Astrocyte (in vitro differentiated cells and primary cell): ENCODE measurements at regions not wholly inside any gene's neighbourhood (a gene's known extent, or its start where the extent isn't known, plus 50 kb on each side); places are given as distances from the start of the nearest gene placed in this dataset.
A peak's percentile ranks its signal among the peaks of the same experiment; 100 is the strongest.

ENCODE experiments used
- DNase-seq: peaks from one replicate; pipeline ENCODE4 v3.0.0-alpha.2; 2010; ENCODE audit warnings: low read depth
- FAIRE-seq: peaks from 2 replicates; lab custom pipeline; 2011; peaks lifted over from hg19 to GRCh38; lab: Jason Lieb, UNC
- H2AFZ ChIP-seq: 2 replicates; pipeline ENCODE4 v1.6.0; 2012; ENCODE audit warnings: low read depth, low read length, inconsistent platforms
- H3K27ac ChIP-seq: 2 replicates; pipeline ENCODE4 v1.5.1; 2011; ENCODE audit warnings: low read depth, low read length, inconsistent platforms
- H3K27me3 ChIP-seq: 2 replicates; pipeline ENCODE4 v1.6.0; 2011; ENCODE audit warnings: low read length, inconsistent platforms; ENCODE audit not compliant: insufficient read depth
- H3K36me3 ChIP-seq: 2 replicates; pipeline ENCODE4 v1.5.1; 2011; ENCODE audit warnings: low read length, inconsistent platforms; ENCODE audit not compliant: insufficient read depth
- H3K4me1 ChIP-seq: 2 replicates; pipeline ENCODE4 v1.5.1; 2011; ENCODE audit warnings: low read length, inconsistent platforms; ENCODE audit not compliant: insufficient read depth
- H3K4me2 ChIP-seq: 2 replicates; pipeline ENCODE4 v1.6.0; 2012; ENCODE audit warnings: low read length, inconsistent platforms
- H3K4me3 ChIP-seq: 2 replicates; pipeline ENCODE4 v1.5.1; 2011; ENCODE audit warnings: low read depth, mild to moderate bottlenecking, low read length, inconsistent platforms; ENCODE audit not compliant: insufficient read depth
- H3K79me2 ChIP-seq: 2 replicates; pipeline ENCODE4 v1.6.0; 2012; ENCODE audit warnings: mild to moderate bottlenecking, low read length, inconsistent platforms; ENCODE audit not compliant: insufficient read depth
- H3K9ac ChIP-seq: 2 replicates; pipeline ENCODE4 v1.6.0; 2012; ENCODE audit warnings: mild to moderate bottlenecking, low read length, inconsistent platforms
- H3K9me3 ChIP-seq: 2 replicates; pipeline ENCODE4 v1.5.1; 2012; ENCODE audit warnings: low read depth, mild to moderate bottlenecking, low read length, inconsistent platforms; ENCODE audit not compliant: insufficient read depth
- H4K20me1 ChIP-seq: 2 replicates; pipeline ENCODE4 v1.6.0; 2012; ENCODE audit warnings: low read length, inconsistent platforms; ENCODE audit not compliant: insufficient read depth
- H3K27ac Mint-ChIP-seq: one replicate; pipeline ENCODE4 v1.8.0; 2021; ENCODE audit warnings: mild to moderate bottlenecking, mixed read lengths; ENCODE audit not compliant: unreplicated experiment
- H3K27me3 Mint-ChIP-seq: one replicate; pipeline ENCODE4 v1.8.0; 2021; ENCODE audit warnings: low read depth, mixed read lengths; ENCODE audit not compliant: unreplicated experiment
- H3K36me3 Mint-ChIP-seq: one replicate; pipeline ENCODE4 v1.8.0; 2021; ENCODE audit warnings: low read depth, mixed read lengths; ENCODE audit not compliant: unreplicated experiment
- H3K4me1 Mint-ChIP-seq: one replicate; pipeline ENCODE4 v1.8.0; 2021; ENCODE audit warnings: low read depth, mixed read lengths; ENCODE audit not compliant: unreplicated experiment
- H3K4me3 Mint-ChIP-seq: one replicate; pipeline ENCODE4 v1.8.0; 2021; ENCODE audit warnings: mild to moderate bottlenecking, moderate library complexity, mixed read lengths; ENCODE audit not compliant: unreplicated experiment
- H3K9me3 Mint-ChIP-seq: one replicate; pipeline ENCODE4 v1.8.0; 2021; ENCODE audit warnings: mild to moderate bottlenecking, mixed read lengths; ENCODE audit not compliant: unreplicated experiment
- CTCF ChIP-seq: IDR thresholded peaks from 2 replicates; pipeline ENCODE4 v1.5.1; 2011; ENCODE audit warnings: low read depth, mild to moderate bottlenecking, inconsistent platforms, low read length, moderate library complexity; ENCODE audit not compliant: insufficient read depth
- EZH2 ChIP-seq: IDR thresholded peaks from 2 replicates; pipeline ENCODE4 v1.6.1; 2012; ENCODE audit warnings: mild to moderate bottlenecking, low read length, inconsistent platforms; ENCODE audit not compliant: insufficient read depth

GRCh38 chr11:112448806-112449205, 188.1 kb upstream of the PLET1 start:
- Histone ChIP-seq H3K9ac (no peak overlapping the region), H3K27ac (no peak overlapping the region), H3K27me3 (no peaks in the 10 kb centered on the region), H3K9me3 (no peaks in the 10 kb centered on the region), H3K4me1 (no peaks in the 10 kb centered on the region), H3K79me2 (no peaks in the 10 kb centered on the region), H3K4me2 (no peak overlapping the region), H4K20me1 (no peaks in the 10 kb centered on the region), H3K36me3 (no peaks in the 10 kb centered on the region), H2AFZ (no peak overlapping the region), H3K4me3 (no peak overlapping the region)
- DNase-seq, result no peak
- Mint-ChIP-seq H3K4me1 (no peaks in the 10 kb centered on the region), H3K36me3 (peaks cover 2% of the 10 kb centered on the region), H3K27me3 (peaks cover 9% of the 10 kb centered on the region), H3K9me3 (no peaks in the 10 kb centered on the region), H3K27ac (no peak overlapping the region), H3K4me3 (no peak overlapping the region)
- FAIRE-seq, result no peak
- TF ChIP-seq CTCF (no peak), EZH2 (no peak)

GRCh38 chr11:112451250-112451649, 190.6 kb upstream of the PLET1 start:
- H3K4me3 ChIP-seq, result no peak overlapping the region
- no peak for DNase-seq
- H3K27ac ChIP-seq, result no peak overlapping the region
- H3K9ac ChIP-seq, result no peak overlapping the region
- H2AFZ ChIP-seq, result no peak overlapping the region
- Mint-ChIP-seq H3K9me3 (no peaks in the 10 kb centered on the region), H3K4me1 (no peaks in the 10 kb centered on the region), H3K36me3 (peaks cover 2% of the 10 kb centered on the region), H3K27ac (no peak overlapping the region), H3K27me3 (peaks cover 9% of the 10 kb centered on the region), H3K4me3 (no peak overlapping the region)
- no peaks in the 10 kb centered on the region for H3K4me1 ChIP-seq
- no peaks in the 10 kb centered on the region for H3K9me3 ChIP-seq
- H4K20me1 ChIP-seq, result no peaks in the 10 kb centered on the region
- no peak for TF ChIP-seq CTCF
- no peak for TF ChIP-seq EZH2
- H3K27me3 ChIP-seq, result no peaks in the 10 kb centered on the region
- H3K4me2 ChIP-seq, result no peak overlapping the region
- H3K79me2 ChIP-seq, result no peaks in the 10 kb centered on the region
- H3K36me3 ChIP-seq, result no peaks in the 10 kb centered on the region
- no peak for FAIRE-seq

- no peak overlapping the region for H3K27ac Mint-ChIP-seq
- no peaks in the 10 kb centered on the region for H3K36me3 Mint-ChIP-seq
- no peaks in the 10 kb centered on the region for H4K20me1 ChIP-seq
- peaks cover 9% of the 10 kb centered on the region for H3K27me3 Mint-ChIP-seq
- H3K79me2 ChIP-seq, result no peaks in the 10 kb centered on the region
- H3K4me1 ChIP-seq, result no peaks in the 10 kb centered on the region
- FAIRE-seq, result no peak
- H3K4me3 Mint-ChIP-seq, result no peak overlapping the region
- H3K27ac ChIP-seq, result no peak overlapping the region
- H2AFZ ChIP-seq, result no peak overlapping the region
- no peaks in the 10 kb centered on the region for H3K9me3 Mint-ChIP-seq
- no peaks in the 10 kb centered on the region for H3K4me1 Mint-ChIP-seq
- H3K9me3 ChIP-seq, result no peaks in the 10 kb centered on the region
- no peak overlapping the region for H3K4me2 ChIP-seq
- TF ChIP-seq CTCF (peak; percentile 28), EZH2 (no peak)
- DNase-seq, result no peak
- H3K27me3 ChIP-seq, result no peaks in the 10 kb centered on the region
- H3K9ac ChIP-seq, result no peak overlapping the region
- no peaks in the 10 kb centered on the region for H3K36me3 ChIP-seq
- H3K4me3 ChIP-seq, result no peak overlapping the region
Observed at GRCh38 chr11:112453601-112454577, 193.2 kb upstream of the PLET1 start.
